ENCODE measurements at regions not wholly inside any gene's neighbourhood (a gene's known extent, or its start where the extent isn't known, plus 50 kb on each side); places are given as distances from the start of the nearest gene placed in this dataset.
A peak's percentile ranks its signal among the peaks of the same experiment; 100 is the strongest.

DNA sequence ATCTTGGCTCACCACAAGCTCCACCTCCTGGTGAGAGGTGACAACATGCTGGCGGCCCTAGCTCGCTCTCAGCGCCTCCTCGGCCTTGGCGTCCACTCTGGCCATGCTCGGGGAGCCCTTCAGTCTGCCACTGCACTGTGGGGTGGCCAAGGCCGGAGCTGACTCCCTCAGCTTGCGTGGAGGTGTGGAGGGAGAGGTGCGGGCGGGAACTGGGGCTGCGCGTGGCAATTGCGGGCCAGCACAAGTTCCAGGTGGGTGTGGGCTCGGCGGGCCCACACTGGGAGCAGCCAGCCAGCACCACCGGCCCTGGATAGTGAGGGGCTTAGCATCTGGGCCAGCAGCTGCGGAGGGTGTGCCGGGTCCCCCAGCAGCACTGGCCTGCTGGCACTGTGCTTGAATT lies 275.7 kb upstream of the P2RY1 start:
- DNase-seq (ENCODE audit: low read depth) = no peak
- in situ Hi-C loops (cut with HindIII; ENCODE audit: low sequenced_read_pairs) = no loop called here
- no peak for TF ChIP-seq CTCF (IDR thresholded peaks at IDR 0.05; ENCODE audit: low read depth, low read length, missing control alignments)
- no peak overlapping the region for H3K4me3 ChIP-seq (ENCODE audit: low read depth, low read length)

GRCh38 chr3:152564459-152564858 lies 270.5 kb upstream of the P2RY1 start:
- DNase-seq (ENCODE audit: low read depth) = no peak
- no peak overlapping the region for H3K4me3 ChIP-seq (ENCODE audit: low read depth, low read length)
- in situ Hi-C loops (cut with HindIII; ENCODE audit: low sequenced_read_pairs) = no loop called here
- no peak for TF ChIP-seq CTCF (IDR thresholded peaks at IDR 0.05; ENCODE audit: low read depth, low read length, missing control alignments)

DNA sequence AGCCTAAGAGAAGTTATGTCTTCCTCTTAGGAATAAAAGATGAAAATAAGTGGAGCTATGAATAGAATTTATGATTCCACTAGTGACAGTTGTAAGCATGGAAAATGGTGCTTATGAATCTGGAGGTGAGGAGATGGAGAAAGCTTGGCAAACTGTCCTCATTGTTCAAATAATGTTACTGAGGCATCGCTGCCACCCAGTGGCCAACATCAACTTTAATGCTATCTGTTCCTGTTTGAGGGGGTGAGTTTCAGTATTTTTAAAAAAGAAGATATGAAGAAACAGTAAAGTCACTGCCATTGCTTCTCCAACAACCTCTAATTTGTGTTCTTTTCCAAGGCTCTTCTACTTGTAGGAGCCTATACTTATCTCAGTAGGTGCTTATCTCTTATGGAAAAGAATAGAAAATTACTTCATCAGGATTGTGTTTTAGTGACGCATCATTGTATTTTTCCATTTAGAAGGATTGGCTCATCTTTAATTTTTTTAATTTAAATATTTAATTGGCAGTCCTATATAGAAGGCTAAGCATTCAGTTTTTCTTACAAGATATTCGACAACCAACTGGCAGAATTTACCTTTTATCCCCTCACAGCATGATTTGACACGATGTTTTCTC lies 260.4 kb upstream of the P2RY1 start:
- in situ Hi-C loops (cut with HindIII; ENCODE audit: low sequenced_read_pairs) = no loop called here
- H3K4me3 ChIP-seq (ENCODE audit: low read depth, low read length) = no peak overlapping the region
- peak; percentile 57 for DNase-seq (ENCODE audit: low read depth)
- peak; percentile 59 for TF ChIP-seq CTCF (IDR thresholded peaks at IDR 0.05; ENCODE audit: low read depth, low read length, missing control alignments)

DNA sequence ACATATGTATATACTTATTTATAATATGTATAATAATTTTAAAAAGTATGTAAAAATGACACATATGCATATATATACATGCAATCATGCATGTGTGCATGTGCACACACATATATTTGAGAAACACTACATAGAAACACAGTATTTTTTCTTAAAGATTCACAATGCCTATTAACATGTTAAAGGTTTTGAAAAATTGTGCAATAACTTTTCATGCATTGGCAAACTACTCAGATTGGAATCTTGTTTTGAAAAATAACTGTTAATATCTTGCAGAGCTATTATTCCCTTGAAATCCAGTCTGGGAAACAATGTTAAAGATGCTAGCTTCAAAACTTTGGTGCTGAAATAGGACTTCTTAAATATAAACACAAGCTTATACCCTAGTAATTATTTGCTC lies 256.2 kb upstream of the P2RY1 start:
- TF ChIP-seq CTCF (IDR thresholded peaks at IDR 0.05; ENCODE audit: low read depth, low read length, missing control alignments) = no peak
- no peak overlapping the region for H3K4me3 ChIP-seq (ENCODE audit: low read depth, low read length)
- no peak for DNase-seq (ENCODE audit: low read depth)
- in situ Hi-C loops (cut with HindIII; ENCODE audit: low sequenced_read_pairs) = no loop called here

DNA sequence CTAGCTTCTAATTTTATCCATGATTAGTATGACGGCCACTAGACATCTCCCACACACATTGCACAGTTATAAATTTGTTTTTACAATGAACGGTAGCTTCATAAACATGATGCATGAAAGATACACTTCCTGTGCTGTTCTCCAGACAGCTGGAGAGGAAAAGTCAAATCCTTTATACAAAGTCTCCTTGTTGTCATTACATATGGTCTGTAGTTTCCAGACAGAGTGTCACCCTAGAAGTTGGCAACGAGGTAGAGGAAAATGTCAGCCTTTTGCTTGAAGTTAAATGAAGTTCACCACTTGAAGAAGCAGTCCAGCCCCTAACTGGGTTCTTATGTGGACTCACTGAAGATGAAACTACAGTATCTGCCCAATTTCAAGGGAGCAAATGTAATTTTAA lies 253.0 kb upstream of the P2RY1 start:
- in situ Hi-C loops (cut with HindIII; ENCODE audit: low sequenced_read_pairs) = no loop called here
- H3K4me3 ChIP-seq (ENCODE audit: low read depth, low read length) = no peak overlapping the region
- TF ChIP-seq CTCF (IDR thresholded peaks at IDR 0.05; ENCODE audit: low read depth, low read length, missing control alignments) = no peak
- no peak for DNase-seq (ENCODE audit: low read depth)

GRCh38 chr3:152583963-152584362 lies 251.0 kb upstream of the P2RY1 start:
- in situ Hi-C loops (cut with HindIII; ENCODE audit: low sequenced_read_pairs) = no loop called here
- TF ChIP-seq CTCF (IDR thresholded peaks at IDR 0.05; ENCODE audit: low read depth, low read length, missing control alignments) = no peak
- H3K4me3 ChIP-seq (ENCODE audit: low read depth, low read length) = no peak overlapping the region
- peak; percentile 24 for DNase-seq (ENCODE audit: low read depth)
